HCT116 (cell line): ENCODE measurements at regions not wholly inside any gene's neighbourhood (a gene's known extent, or its start where the extent isn't known, plus 50 kb on each side); places are given as distances from the start of the nearest gene placed in this dataset.

Source experiments
- ATAC-seq: fragments of 200-7000 bp; cut with Tn5 transposase; 2 replicates; pipeline ENCODE4 v1.9.1; 2020; ENCODE audit warnings: mild to moderate bottlenecking, moderate library complexity
- BruUV-seq: library from RNA; stranded (reverse); fragments of 400-500 nt; replicated peaks from 2 replicates; lab custom pipeline; 2021; lab: Mats Ljungman, UMichigan
- CTCF ChIA-PET: fragments of 300-600 bp; sonication (Branson Sonifier 250); formaldehyde crosslinking; loops from one replicate; lab custom pipeline; 2021; ENCODE audit warnings: antibody characterized with exemption; lab: Charles Lee
- POLR2A ChIA-PET: fragments of 300-600, 350-600 bp; sonication (Branson Sonifier 250); formaldehyde crosslinking; loops from one replicate; lab custom pipeline; 2021; ENCODE audit warnings: antibody characterized with exemption; lab: Charles Lee
- RAD21 ChIA-PET, 2 experiments: fragments of 300-600 bp; sonication (Branson Sonifier 250); formaldehyde crosslinking; loops; one replicate each; lab custom pipeline; 2023; ENCODE audit warnings: low total read pairs in 2 of 2; ENCODE audit not compliant: uncharacterized antibody in 2 of 2, unreplicated experiment in 2 of 2, low non-redundant PET in 1 of 2; lab: Charles Lee
- DNase-seq: peaks from one replicate; pipeline ENCODE4 v3.0.0-alpha.2; 2010; ENCODE audit warnings: low read depth, low spot score
- H2AFZ ChIP-seq: fragments of 200-600 bp; shearing (Covaris generic), sonication (generic); 2 replicates; pipeline ENCODE4 v1.6.1; 2017; ENCODE audit warnings: low read depth, mixed run types, mixed read lengths, antibody characterized with exemption, low read length; ENCODE audit not compliant: poor library complexity, severe bottlenecking
- H3K27ac ChIP-seq: 2 replicates; pipeline ENCODE4 v1.5.1; 2012; ENCODE audit warnings: low read depth, low read length
- H3K27me3 ChIP-seq: fragments of 200-600 bp; sonication (generic); 2 replicates; pipeline ENCODE4 v1.6.1; 2016; ENCODE audit warnings: mixed run types, low read length, mixed read lengths; ENCODE audit not compliant: insufficient read depth
- H3K36me3 ChIP-seq, 2 experiments: fragments of 200-500 bp in 1 of 2; fragments of 200-600 bp in 1 of 2; sonication (Bioruptor generic) in 1 of 2; sonication (generic) in 1 of 2; 2 replicates each; pipeline versions ENCODE4 v1.5.1 to v1.6.1; 2014 to 2016; ENCODE audit warnings: low read length in 2 of 2, inconsistent platforms in 1 of 2, mixed read lengths in 1 of 2, mixed run types in 1 of 2; ENCODE audit not compliant: insufficient read depth in 2 of 2, control insufficient read depth in 1 of 2
- H3K4me1 ChIP-seq, 2 experiments: fragments of 200-600 bp in 1 of 2; sonication (generic) in 1 of 2; 2 replicates each; pipeline versions ENCODE4 v1.5.1 to v1.6.1; 2012 to 2017; ENCODE audit warnings: low read length in 2 of 2, inconsistent platforms in 1 of 2, mild to moderate bottlenecking in 1 of 2, mixed read lengths in 1 of 2, mixed run types in 1 of 2, moderate library complexity in 1 of 2; ENCODE audit not compliant: insufficient read depth in 2 of 2, control insufficient read depth in 1 of 2
- H3K4me2 ChIP-seq: fragments of 200-600 bp; sonication (generic); 2 replicates; pipeline ENCODE4 v1.6.1; 2017; ENCODE audit warnings: mixed run types, low read length, mixed read lengths
- H3K4me3 ChIP-seq, 2 experiments: fragments of 200-600 bp in 1 of 2; sonication (generic) in 1 of 2; replicated peaks in 1 of 2; 2 replicates each; pipeline ENCODE4 v1.5.1; 2011 to 2016; ENCODE audit warnings: low read length in 2 of 2, control low read depth in 1 of 2, low read depth in 1 of 2, mild to moderate bottlenecking in 1 of 2, mixed read lengths in 1 of 2, mixed run types in 1 of 2
- H3K79me2 ChIP-seq: fragments of 200-600 bp; sonication (generic); 2 replicates; pipeline ENCODE4 v1.6.1; 2017; ENCODE audit warnings: mild to moderate bottlenecking, mixed run types, low read length, moderate library complexity, mixed read lengths; ENCODE audit not compliant: insufficient read depth
- H3K9ac ChIP-seq: fragments of 200-600 bp; sonication (generic); 2 replicates; pipeline ENCODE4 v1.6.1; 2016; ENCODE audit warnings: low read length, mixed read lengths
- H3K9me2 ChIP-seq: fragments of 200-600 bp; sonication (generic), shearing (Covaris generic); 2 replicates; pipeline ENCODE4 v1.6.1; 2017; ENCODE audit warnings: mixed run types, mild to moderate bottlenecking, moderate library complexity; ENCODE audit not compliant: insufficient read depth
- H3K9me3 ChIP-seq, 2 experiments: fragments of 200-500 bp in 1 of 2; fragments of 200-600 bp in 1 of 2; sonication (Bioruptor generic) in 1 of 2; sonication (generic) in 1 of 2; 2 replicates each; pipeline ENCODE4 v1.6.1; 2014 to 2017; ENCODE audit warnings: low read length in 2 of 2, mixed read lengths in 2 of 2, inconsistent platforms in 1 of 2, low read depth in 1 of 2, mild to moderate bottlenecking in 1 of 2, mixed run types in 1 of 2, moderate library complexity in 1 of 2; ENCODE audit not compliant: control insufficient read depth in 1 of 2, insufficient read depth in 1 of 2
- H4K20me1 ChIP-seq: fragments of 200-600 bp; sonication (generic), shearing (Covaris generic); 2 replicates; pipeline ENCODE4 v1.6.1; 2017; ENCODE audit warnings: mixed run types, mild to moderate bottlenecking, moderate library complexity; ENCODE audit not compliant: insufficient read depth
- CBX3 ChIP-seq: IDR thresholded peaks from 2 replicates; pipeline ENCODE4 v1.6.1; 2012; ENCODE audit warnings: low read depth
- CEBPB ChIP-seq: IDR thresholded peaks from 2 replicates; pipeline ENCODE4 v1.6.1; 2012; ENCODE audit warnings: low read depth
- ELF1 ChIP-seq: IDR thresholded peaks from 2 replicates; pipeline ENCODE4 v1.6.1; 2012; ENCODE audit warnings: low read depth, borderline replicate concordance
- EZH2 ChIP-seq: fragments of 200-600 bp; sonication (generic); IDR thresholded peaks from 2 replicates; pipeline ENCODE4 v1.6.1; 2017; ENCODE audit warnings: antibody characterized with exemption, mixed run types
- EZH2phosphoT487 ChIP-seq: fragments of 200-600 bp; IDR thresholded peaks from 2 replicates; pipeline ENCODE4 v1.6.1; 2018; ENCODE audit warnings: antibody characterized with exemption, borderline replicate concordance
- MAX ChIP-seq: IDR thresholded peaks from 2 replicates; pipeline ENCODE4 v1.6.1; 2012
- POLR2A ChIP-seq: IDR thresholded peaks from 2 replicates; pipeline ENCODE4 v1.7.0; 2011; ENCODE audit warnings: borderline replicate concordance; ENCODE audit not compliant: insufficient read depth, insufficient read length; ENCODE audit errors: extremely low read depth
- RAD21 ChIP-seq: IDR thresholded peaks from 2 replicates; pipeline ENCODE4 v1.6.1; 2012; ENCODE audit warnings: low read depth, mild to moderate bottlenecking
- REST ChIP-seq: IDR thresholded peaks from 2 replicates; pipeline ENCODE4 v1.6.1; 2012; ENCODE audit warnings: low read depth
- SIN3A ChIP-seq: IDR thresholded peaks from 2 replicates; pipeline ENCODE4 v1.6.1; 2012; ENCODE audit warnings: low read depth
- SP1 ChIP-seq: IDR thresholded peaks from 2 replicates; pipeline ENCODE4 v1.6.1; 2012; ENCODE audit warnings: low read depth
- TCF7L2 ChIP-seq: IDR thresholded peaks from 2 replicates; pipeline ENCODE4 v1.7.0; 2011; ENCODE audit warnings: borderline replicate concordance, inconsistent platforms; ENCODE audit not compliant: insufficient read depth, insufficient read length; ENCODE audit errors: extremely low read depth
- ZBTB33 ChIP-seq: IDR thresholded peaks from 2 replicates; pipeline ENCODE4 v1.6.1; 2011; ENCODE audit warnings: mild to moderate bottlenecking, low read length, moderate library complexity; ENCODE audit not compliant: insufficient replicate concordance; ENCODE audit errors: extremely low read depth
- intact Hi-C: fragments of 100-400 bp; cut with micrococcal nuclease; formaldehyde crosslinking; loops from 2 replicates; pipeline ENCODE4 v1.10.0; 2022

- no peak overlapping the region for H3K9ac ChIP-seq
- H3K79me2 ChIP-seq, result no peaks in the 10 kb centered on the region
- no peak overlapping the region for H2AFZ ChIP-seq
- ATAC-seq (no peak), DNase-seq (no peak)
- H3K4me2 ChIP-seq, result no peak overlapping the region
- no peaks in the 10 kb centered on the region for H3K9me3 ChIP-seq
- POLR2A ChIA-PET, result no interaction called here
- CTCF ChIA-PET, result no interaction called here
- H4K20me1 ChIP-seq, result no peaks in the 10 kb centered on the region
- no peaks in the 10 kb centered on the region for H3K4me1 ChIP-seq
- H3K27ac ChIP-seq, result no peak overlapping the region
- no peak overlapping the region for H3K4me3 ChIP-seq
- BruUV-seq, result no TSS peak
- no peaks in the 10 kb centered on the region for H3K27me3 ChIP-seq
- RAD21 ChIA-PET, result no interaction called here
- intact Hi-C loops, result no loop called here
- TF ChIP-seq REST (no peak), EZH2phosphoT487 (no peak), SP1 (no peak), ZBTB33 (no peak), POLR2A (no peak), RAD21 (no peak), CBX3 (no peak), EZH2 (no peak), CEBPB (no peak), ELF1 (no peak), MAX (no peak), TCF7L2 (no peak), SIN3A (no peak)
- H3K36me3 ChIP-seq, result no peaks in the 10 kb centered on the region
- no peaks in the 10 kb centered on the region for H3K9me2 ChIP-seq
These were observed 157.3 kb downstream of the NTMT2 start for GRCh38 chr1:170303034-170303433.
